Choroid plexus epithelial cell (primary cell): ENCODE measurements at regions not wholly inside any gene's neighbourhood (a gene's known extent, or its start where the extent isn't known, plus 50 kb on each side); places are given as distances from the start of the nearest gene placed in this dataset.

Experiments used
- DNase-seq: peaks from one replicate; pipeline ENCODE4 v3.0.0-alpha.2; 2010; ENCODE audit warnings: low read depth
- H3K4me3 ChIP-seq: 2 replicates; pipeline ENCODE4 v1.5.1; 2011; ENCODE audit warnings: low read depth, mild to moderate bottlenecking, control low read depth, low read length, moderate library complexity
- TF ChIP-seq, protein P1 (sequence below): conservative IDR thresholded peaks from 2 replicates; pipeline ENCODE4 v1.5.1; 2011; ENCODE audit warnings: low read depth, mild to moderate bottlenecking, control low read depth, inconsistent platforms, low read length, moderate library complexity

DNA sequence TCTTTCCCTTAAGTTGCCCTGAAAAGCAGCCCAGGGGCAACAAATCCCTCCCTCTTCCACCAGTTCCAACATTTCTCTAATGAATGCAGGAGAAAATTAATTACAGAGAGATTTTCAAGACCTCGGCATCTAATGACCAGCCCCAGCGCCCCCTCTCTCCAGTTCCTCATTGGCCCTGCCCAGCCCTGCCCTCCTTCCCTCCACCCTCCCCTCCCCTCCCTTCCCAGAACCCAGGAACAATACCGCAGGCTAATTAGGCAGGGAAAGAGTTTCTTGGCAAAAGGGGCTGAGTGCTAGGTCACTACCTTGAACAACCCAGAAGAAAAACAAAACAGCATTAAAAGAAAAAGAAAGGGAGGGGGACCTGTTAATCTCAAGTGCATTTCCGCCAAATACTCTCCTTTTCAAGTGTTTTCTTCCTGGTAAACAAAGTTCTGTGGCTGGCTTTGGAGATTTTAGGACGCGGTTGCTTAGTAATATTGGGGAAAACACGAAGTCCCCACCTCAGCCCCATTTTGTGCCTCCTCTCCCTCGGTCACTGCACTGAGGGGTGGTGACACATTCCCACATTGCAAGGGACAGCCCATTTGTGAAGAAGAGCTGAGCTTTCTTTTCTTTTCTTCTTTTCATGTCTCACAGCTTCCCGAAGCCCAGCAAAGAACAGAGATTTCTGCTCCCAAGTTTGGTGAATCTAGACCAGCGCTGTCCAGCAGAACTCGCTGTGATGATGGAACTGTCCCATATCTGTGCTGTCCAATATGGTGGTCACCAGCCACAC is 215.4 kb downstream of the SOX9 start:
- DNase-seq, result no peak
- H3K4me3 ChIP-seq, result no peak overlapping the region
- TF ChIP-seq, protein P1, sequence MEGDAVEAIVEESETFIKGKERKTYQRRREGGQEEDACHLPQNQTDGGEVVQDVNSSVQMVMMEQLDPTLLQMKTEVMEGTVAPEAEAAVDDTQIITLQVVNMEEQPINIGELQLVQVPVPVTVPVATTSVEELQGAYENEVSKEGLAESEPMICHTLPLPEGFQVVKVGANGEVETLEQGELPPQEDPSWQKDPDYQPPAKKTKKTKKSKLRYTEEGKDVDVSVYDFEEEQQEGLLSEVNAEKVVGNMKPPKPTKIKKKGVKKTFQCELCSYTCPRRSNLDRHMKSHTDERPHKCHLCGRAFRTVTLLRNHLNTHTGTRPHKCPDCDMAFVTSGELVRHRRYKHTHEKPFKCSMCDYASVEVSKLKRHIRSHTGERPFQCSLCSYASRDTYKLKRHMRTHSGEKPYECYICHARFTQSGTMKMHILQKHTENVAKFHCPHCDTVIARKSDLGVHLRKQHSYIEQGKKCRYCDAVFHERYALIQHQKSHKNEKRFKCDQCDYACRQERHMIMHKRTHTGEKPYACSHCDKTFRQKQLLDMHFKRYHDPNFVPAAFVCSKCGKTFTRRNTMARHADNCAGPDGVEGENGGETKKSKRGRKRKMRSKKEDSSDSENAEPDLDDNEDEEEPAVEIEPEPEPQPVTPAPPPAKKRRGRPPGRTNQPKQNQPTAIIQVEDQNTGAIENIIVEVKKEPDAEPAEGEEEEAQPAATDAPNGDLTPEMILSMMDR, result no peak

DNA sequence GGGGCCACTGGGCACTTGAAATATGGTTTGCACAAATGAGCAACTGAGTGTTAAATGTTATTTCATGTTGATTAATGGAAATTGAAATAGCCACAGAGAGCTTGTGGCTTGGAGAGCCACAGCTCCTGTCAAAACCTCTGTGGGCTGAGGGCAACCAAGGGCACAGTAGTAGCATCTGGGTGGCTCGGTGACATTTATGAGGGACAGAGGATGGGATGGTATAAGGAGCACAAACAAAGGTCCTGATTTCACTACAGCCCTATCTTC is 215.9 kb downstream of the SOX9 start:
- no peak for DNase-seq
- TF ChIP-seq, protein P1, result no peak
- H3K4me3 ChIP-seq, result no peak overlapping the region

DNA sequence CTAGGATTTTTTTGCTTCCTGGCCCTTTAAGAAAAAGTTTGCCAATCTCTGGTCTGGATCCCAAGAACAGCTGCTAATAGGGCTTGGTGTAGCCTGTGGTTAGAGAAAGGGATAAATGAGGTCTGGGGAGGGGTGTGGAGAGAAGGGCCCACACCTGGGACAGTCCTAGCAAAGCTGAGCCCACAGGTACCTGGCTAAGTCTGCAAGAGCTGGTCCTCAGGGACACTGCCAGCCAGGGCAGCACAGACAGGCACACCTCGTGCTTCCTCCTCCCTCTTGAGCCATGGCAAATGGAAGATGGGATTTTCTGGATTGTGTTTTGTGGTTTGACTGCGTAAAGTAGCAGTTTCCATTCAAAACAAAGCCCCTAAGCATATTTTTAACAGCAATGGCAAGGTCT is 217.5 kb downstream of the SOX9 start:
- TF ChIP-seq, protein P1, result no peak
- no peak for DNase-seq
- no peak overlapping the region for H3K4me3 ChIP-seq

DNA sequence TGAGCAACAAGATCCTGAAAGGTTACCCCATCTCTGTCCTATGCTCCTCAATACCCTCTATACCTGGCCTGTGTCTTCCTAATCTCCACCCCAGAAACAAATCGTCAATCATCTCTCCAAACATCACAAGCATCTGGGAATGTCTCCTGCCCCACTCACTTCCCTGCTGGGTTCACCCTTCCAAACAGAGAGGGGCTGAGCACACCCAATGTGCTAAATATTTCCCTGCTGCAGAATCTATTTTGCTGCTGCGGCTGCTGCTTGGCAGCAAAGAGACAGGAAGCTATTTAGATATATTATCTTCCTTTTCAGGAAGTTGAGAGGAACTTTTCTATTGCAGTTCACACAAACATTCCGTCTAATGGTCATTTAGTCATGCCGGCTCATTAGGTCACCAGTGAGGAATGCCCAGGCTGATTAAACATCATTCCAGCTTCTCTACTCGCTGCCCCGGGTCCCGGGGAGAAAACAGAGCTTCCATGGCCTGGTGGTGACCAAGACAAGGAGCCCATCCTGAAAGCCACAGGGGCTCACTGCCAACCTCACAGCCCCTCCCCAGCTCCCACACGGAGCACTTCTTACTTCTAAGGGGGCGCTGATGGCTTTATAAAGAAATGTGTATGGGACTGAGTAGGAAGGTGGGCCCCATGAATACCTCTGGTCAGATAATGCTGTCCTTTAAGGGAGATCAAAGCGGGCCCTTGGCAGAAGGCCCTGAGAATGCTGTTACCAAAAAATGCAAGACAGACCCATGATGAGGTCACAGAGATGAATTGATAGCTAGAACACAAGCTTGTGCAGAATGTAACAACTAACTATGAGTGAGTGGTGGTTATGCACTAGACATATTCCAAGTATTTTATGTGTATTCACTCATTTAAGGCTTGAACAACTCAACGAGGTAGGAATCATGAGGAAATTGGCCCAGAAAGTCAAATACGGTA is 218.3 kb downstream of the SOX9 start:
- H3K4me3 ChIP-seq, result peak overlapping the region; percentile 9
- TF ChIP-seq, protein P1, result no peak
- peak; percentile 94 for DNase-seq

DNA sequence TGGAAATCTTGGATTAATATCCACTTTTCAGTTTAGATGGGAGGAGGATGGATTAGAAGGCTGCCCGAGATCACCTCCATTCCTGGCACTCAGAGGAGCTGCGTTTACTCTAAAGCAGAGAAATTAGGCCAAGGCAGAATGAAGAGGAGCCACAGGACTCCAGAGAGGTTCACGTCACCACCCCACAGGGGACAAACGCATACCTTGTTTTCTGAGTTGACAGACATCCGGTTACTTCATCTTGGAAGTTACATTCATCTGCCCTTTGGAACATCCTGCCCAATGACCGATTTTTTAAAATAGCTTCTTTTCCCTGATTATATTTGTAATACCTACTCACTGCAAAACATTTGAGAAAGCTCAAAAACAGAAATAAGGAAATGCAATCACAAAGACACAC is 220.0 kb downstream of the SOX9 start:
- no peak overlapping the region for H3K4me3 ChIP-seq
- no peak for DNase-seq
- TF ChIP-seq, protein P1, result no peak

DNA sequence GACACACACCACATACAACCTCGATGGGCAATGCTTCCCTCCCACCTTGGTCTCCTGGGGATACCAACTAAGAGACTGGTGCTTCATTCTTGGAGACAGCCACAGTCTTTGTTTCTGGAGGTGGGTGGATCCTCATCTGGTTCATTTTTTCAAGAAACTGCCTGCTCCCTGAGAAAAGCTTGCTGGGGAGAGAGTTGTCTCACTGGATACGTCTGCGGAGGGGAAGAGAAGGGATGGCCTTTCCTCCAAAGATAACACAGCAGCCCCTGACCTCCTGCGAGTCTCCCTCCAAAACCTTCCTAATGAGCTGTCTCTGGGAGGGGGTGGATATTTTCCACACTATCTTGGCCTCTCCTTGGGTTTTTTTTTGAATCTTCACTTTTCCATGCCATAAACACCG is 221.2 kb downstream of the SOX9 start:
- TF ChIP-seq, protein P1, result no peak
- no peak for DNase-seq
- H3K4me3 ChIP-seq, result no peak overlapping the region
